H1 (cell line): ENCODE measurements at regions not wholly inside any gene's neighbourhood (a gene's known extent, or its start where the extent isn't known, plus 50 kb on each side); places are given as distances from the start of the nearest gene placed in this dataset.

ENCODE experiments used
- CTCF ChIA-PET: fragments of 300-600 bp; sonication (Branson Sonifier 250); formaldehyde crosslinking; loops from one replicate; lab custom pipeline; 2021; ENCODE audit not compliant: partially characterized antibody; lab: Charles Lee
- POLR2A ChIA-PET: fragments of 300-600 bp; sonication (Branson Sonifier 250); formaldehyde crosslinking; loops from one replicate; lab custom pipeline; 2021; ENCODE audit warnings: inconsistent platforms; ENCODE audit not compliant: partially characterized antibody; lab: Charles Lee
- DNase-seq, 2 experiments: peaks; one replicate each; pipeline versions ENCODE4 v3.0.0 to v3.0.0-alpha.2; 2010 to 2022; ENCODE audit warnings: low spot score in 2 of 2, low read depth in 1 of 2, mixed read lengths in 1 of 2
- FAIRE-seq: peaks from 2 replicates; lab custom pipeline; 2011; peaks lifted over from hg19 to GRCh38; lab: Jason Lieb, UNC
- H2AFZ ChIP-seq: 2 replicates; pipeline ENCODE4 v1.8.1; 2012; ENCODE audit warnings: low read length, inconsistent platforms
- H2AK5ac ChIP-seq: 2 replicates; pipeline ENCODE4 v1.6.1; 2013; ENCODE audit warnings: low read depth, low read length
- H2BK120ac ChIP-seq: replicated peaks from 2 replicates; pipeline ENCODE3; 2013; ENCODE audit warnings: low read depth, low read length, inconsistent platforms
- H2BK12ac ChIP-seq: 2 replicates; pipeline ENCODE4 v1.6.1; 2013; ENCODE audit warnings: low read depth, low read length
- H2BK15ac ChIP-seq: 2 replicates; pipeline ENCODE4 v1.6.1; 2013; ENCODE audit warnings: low read length
- H2BK20ac ChIP-seq: 2 replicates; pipeline ENCODE4 v1.6.1; 2013; ENCODE audit warnings: low read length
- H2BK5ac ChIP-seq: 2 replicates; pipeline ENCODE4 v1.6.1; 2013; ENCODE audit warnings: low read depth, low read length
- H3K14ac ChIP-seq: 2 replicates; pipeline ENCODE4 v1.6.1; 2013; ENCODE audit warnings: inconsistent platforms; ENCODE audit not compliant: insufficient read length
- H3K18ac ChIP-seq: 2 replicates; pipeline ENCODE4 v1.6.1; 2013; ENCODE audit warnings: low read length; ENCODE audit errors: extremely low read depth
- H3K23ac ChIP-seq: 2 replicates; pipeline ENCODE4 v1.6.1; 2013; ENCODE audit warnings: inconsistent platforms; ENCODE audit not compliant: insufficient read length
- H3K23me2 ChIP-seq: 2 replicates; pipeline ENCODE4 v1.6.1; 2013; ENCODE audit warnings: low read depth, low read length
- H3K27ac ChIP-seq: 2 replicates; pipeline ENCODE4 v1.6.1; 2011; ENCODE audit warnings: low read depth, low read length, inconsistent platforms
- H3K27me3 ChIP-seq, 4 experiments: replicated peaks in 1 of 4; 1 replicate in 1 of 4; 2 replicates in 3 of 4; pipeline versions ENCODE4 v1.6.1 to v1.8.1; 2011 to 2013; ENCODE audit warnings: low read length in 3 of 4, mild to moderate bottlenecking in 3 of 4, inconsistent platforms in 2 of 4, mixed read lengths in 2 of 4, moderate library complexity in 1 of 4; ENCODE audit not compliant: control insufficient read depth in 3 of 4, insufficient read depth in 3 of 4; ENCODE audit errors: extremely low read depth in 1 of 4
- H3K36me3 ChIP-seq, 4 experiments: 2 replicates each; pipeline versions ENCODE4 v1.6.1 to v1.8.1; 2011 to 2013; ENCODE audit warnings: mild to moderate bottlenecking in 4 of 4, low read length in 3 of 4, moderate library complexity in 2 of 4, control low read depth in 1 of 4, inconsistent platforms in 1 of 4; ENCODE audit not compliant: insufficient read depth in 4 of 4, control insufficient read depth in 2 of 4
- H3K4ac ChIP-seq: replicated peaks from 2 replicates; pipeline ENCODE3; 2013; ENCODE audit warnings: low read length, low read depth, mixed read lengths, inconsistent platforms; ENCODE audit not compliant: insufficient read length
- H3K4me1 ChIP-seq, 4 experiments: replicated peaks in 1 of 4; 1 replicate in 1 of 4; 2 replicates in 3 of 4; pipeline versions ENCODE4 v1.6.1 to v1.8.1; 2011 to 2013; ENCODE audit warnings: low read length in 3 of 4, inconsistent platforms in 2 of 4, mixed read lengths in 1 of 4; ENCODE audit not compliant: insufficient read depth in 4 of 4, control insufficient read depth in 3 of 4
- H3K4me2 ChIP-seq, 2 experiments: 2 replicates each; pipeline versions ENCODE4 v1.6.1 to v1.8.1; 2011 to 2013; ENCODE audit warnings: low read depth in 2 of 2, low read length in 2 of 2, control low read depth in 1 of 2, inconsistent platforms in 1 of 2, mild to moderate bottlenecking in 1 of 2; ENCODE audit not compliant: insufficient read depth in 1 of 2
- H3K4me3 ChIP-seq, 4 experiments: fragments of 200-600, 300-600 bp in 1 of 4; sonication (generic), shearing (Covaris generic), sonication (Bioruptor Twin) in 1 of 4; 2 replicates each; pipeline versions ENCODE4 v1.5.1 to v1.8.1; 2011 to 2016; ENCODE audit warnings: low read length in 4 of 4, low read depth in 3 of 4, control low read depth in 2 of 4, inconsistent platforms in 2 of 4, mild to moderate bottlenecking in 2 of 4, mixed read lengths in 1 of 4, moderate library complexity in 1 of 4; ENCODE audit not compliant: insufficient read depth in 2 of 4; ENCODE audit errors: extremely low read depth in 1 of 4
- H3K56ac ChIP-seq: replicated peaks from 2 replicates; pipeline ENCODE3; 2013; ENCODE audit warnings: low read depth, mild to moderate bottlenecking, mixed read lengths, low read length, inconsistent platforms; ENCODE audit not compliant: insufficient read length
- H3K79me1 ChIP-seq: 2 replicates; pipeline ENCODE4 v1.6.1; 2013; ENCODE audit warnings: low read depth, low read length, control low read depth
- H3K79me2 ChIP-seq, 2 experiments: 2 replicates each; pipeline versions ENCODE4 v1.6.1 to v1.8.1; 2012 to 2013; ENCODE audit warnings: low read length in 2 of 2, mild to moderate bottlenecking in 2 of 2, inconsistent platforms in 1 of 2; ENCODE audit not compliant: insufficient read depth in 2 of 2, control insufficient read depth in 1 of 2
- H3K9ac ChIP-seq, 4 experiments: replicated peaks in 1 of 4; 1 replicate in 1 of 4; 2 replicates in 3 of 4; pipeline versions ENCODE4 v1.6.1 to v1.8.1; 2011 to 2013; ENCODE audit warnings: low read depth in 3 of 4, low read length in 3 of 4, control low read depth in 2 of 4, mild to moderate bottlenecking in 2 of 4, moderate library complexity in 2 of 4, inconsistent platforms in 1 of 4; ENCODE audit errors: extremely low read depth in 1 of 4
- H3K9me3 ChIP-seq, 2 experiments: 2 replicates each; pipeline versions ENCODE4 v1.6.1 to v1.8.1; 2012 to 2013; ENCODE audit warnings: mild to moderate bottlenecking in 2 of 2, moderate library complexity in 2 of 2, control low read depth in 1 of 2, inconsistent platforms in 1 of 2, low read depth in 1 of 2, low read length in 1 of 2, mixed read lengths in 1 of 2; ENCODE audit not compliant: insufficient read depth in 2 of 2
- H4K20me1 ChIP-seq, 2 experiments: replicated peaks in 1 of 2; 2 replicates each; pipeline versions ENCODE3 to v1.8.1; 2011 to 2013; ENCODE audit warnings: inconsistent platforms in 2 of 2, low read length in 2 of 2, mild to moderate bottlenecking in 1 of 2; ENCODE audit not compliant: insufficient read depth in 2 of 2, control insufficient read depth in 1 of 2
- H4K5ac ChIP-seq: 2 replicates; pipeline ENCODE4 v1.6.1; 2013; ENCODE audit warnings: low read length, low read depth, mixed read lengths, inconsistent platforms; ENCODE audit not compliant: insufficient read length
- H4K8ac ChIP-seq: 2 replicates; pipeline ENCODE4 v1.8.0; 2013; ENCODE audit warnings: mild to moderate bottlenecking, moderate library complexity, low read length, inconsistent platforms; ENCODE audit not compliant: insufficient read depth; ENCODE audit errors: extremely low read depth
- H4K91ac ChIP-seq: replicated peaks from 2 replicates; pipeline ENCODE3; 2013; ENCODE audit warnings: low read length, mixed read lengths, inconsistent platforms; ENCODE audit not compliant: insufficient read length
- ATF2 ChIP-seq: IDR thresholded peaks from 2 replicates; pipeline ENCODE4 v1.6.1; 2012; ENCODE audit warnings: low read length, inconsistent platforms
- BACH1 ChIP-seq: IDR thresholded peaks from 2 replicates; pipeline ENCODE4 v1.6.1; 2012; ENCODE audit warnings: low read length, improper control_type of control experiment
- BCL11A ChIP-seq, 2 experiments: IDR thresholded peaks; one replicate each; pipeline ENCODE4 v1.6.1; 2011; ENCODE audit warnings: low read depth in 2 of 2, low read length in 2 of 2, mild to moderate bottlenecking in 2 of 2
- CEBPB ChIP-seq: IDR thresholded peaks from 2 replicates; pipeline ENCODE4 v1.6.1; 2012; ENCODE audit warnings: low read depth, low read length
- CREB1 ChIP-seq: IDR thresholded peaks from 2 replicates; pipeline ENCODE4 v1.6.1; 2012; ENCODE audit warnings: inconsistent platforms
- CTBP2 ChIP-seq: IDR thresholded peaks from 2 replicates; pipeline ENCODE4 v1.7.0; 2011; ENCODE audit warnings: borderline replicate concordance, mild to moderate bottlenecking, moderate library complexity, mixed read lengths, low read length; ENCODE audit not compliant: insufficient read depth, insufficient read length
- EP300 ChIP-seq, 2 experiments: IDR thresholded peaks; 1 replicate in 1 of 2; 2 replicates in 1 of 2; pipeline ENCODE4 v1.6.1; 2011 to 2012; ENCODE audit warnings: low read depth in 2 of 2, low read length in 2 of 2, mild to moderate bottlenecking in 2 of 2, borderline replicate concordance in 1 of 2, inconsistent platforms in 1 of 2, moderate library complexity in 1 of 2
- KDM1A ChIP-seq: fragments of 200-600, 300-600 bp; sonication (generic); IDR thresholded peaks from 2 replicates; pipeline ENCODE4 v1.7.1; 2016; ENCODE audit warnings: mild to moderate bottlenecking, low read length, borderline replicate concordance
- POLR2AphosphoS5 ChIP-seq: IDR thresholded peaks from 2 replicates; pipeline ENCODE4 v1.6.1; 2011; ENCODE audit warnings: low read depth, low read length
- POU5F1 ChIP-seq: IDR thresholded peaks from 2 replicates; pipeline ENCODE4 v1.6.1; 2011; ENCODE audit warnings: low read depth, mild to moderate bottlenecking, low read length, moderate library complexity
- RBBP5 ChIP-seq: IDR thresholded peaks from 2 replicates; pipeline ENCODE4 v1.7.1; 2012; ENCODE audit warnings: low read depth, mild to moderate bottlenecking, inconsistent platforms, low read length, moderate library complexity, borderline replicate concordance
- RXRA ChIP-seq: IDR thresholded peaks from 2 replicates; pipeline ENCODE4 v1.6.1; 2011; ENCODE audit warnings: low read depth, mild to moderate bottlenecking, low read length, moderate library complexity; ENCODE audit not compliant: insufficient read depth
- SAP30 ChIP-seq: fragments of 300-600 bp; sonication (generic); IDR thresholded peaks from 2 replicates; pipeline ENCODE4 v1.7.1; 2012; ENCODE audit warnings: low read length, moderate library complexity, mild to moderate bottlenecking, inconsistent platforms; ENCODE audit not compliant: insufficient read depth, insufficient replicate concordance
- SIN3A ChIP-seq, 2 experiments: IDR thresholded peaks in 1 of 2; conservative IDR thresholded peaks in 1 of 2; 2 replicates each; pipeline ENCODE4 v1.6.1; 2011 to 2012; ENCODE audit warnings: low read length in 2 of 2, improper control_type of control experiment in 1 of 2, low read depth in 1 of 2, mild to moderate bottlenecking in 1 of 2
- TCF12 ChIP-seq: IDR thresholded peaks from 2 replicates; pipeline ENCODE4 v1.6.1; 2011; ENCODE audit warnings: low read depth, mild to moderate bottlenecking, low read length

- H2BK120ac ChIP-seq, result no peak overlapping the region
- H3K56ac ChIP-seq, result no peak overlapping the region
- H3K18ac ChIP-seq, result no peak overlapping the region
- no peaks in the 10 kb centered on the region for H3K79me2 ChIP-seq
- H3K9me3 ChIP-seq, result no peaks in the 10 kb centered on the region
- no peak overlapping the region for H3K27ac ChIP-seq
- no peak overlapping the region for H4K8ac ChIP-seq
- H3K4me3 ChIP-seq, result no peak overlapping the region
- FAIRE-seq (no peak), DNase-seq (no peak)
- H3K14ac ChIP-seq, result no peak overlapping the region
- H2BK12ac ChIP-seq, result no peak overlapping the region
- no peaks in the 10 kb centered on the region for H3K4me1 ChIP-seq
- no peak overlapping the region for H2BK15ac ChIP-seq
- H4K91ac ChIP-seq, result no peak overlapping the region
- H4K5ac ChIP-seq, result no peak overlapping the region
- no peaks in the 10 kb centered on the region for H3K27me3 ChIP-seq
- H4K20me1 ChIP-seq, result no peaks in the 10 kb centered on the region
- H3K4me2 ChIP-seq, result no peak overlapping the region
- no peak overlapping the region for H3K23ac ChIP-seq
- no peaks in the 10 kb centered on the region for H3K23me2 ChIP-seq
- no peaks in the 10 kb centered on the region for H3K36me3 ChIP-seq
- ChIA-PET POLR2A (no interaction called here), CTCF (no interaction called here)
- no peak overlapping the region for H2AFZ ChIP-seq
- H2BK5ac ChIP-seq, result no peak overlapping the region
- H3K9ac ChIP-seq, result no peak overlapping the region
- no peak overlapping the region for H3K4ac ChIP-seq
- no peak overlapping the region for H2AK5ac ChIP-seq
- no peaks in the 10 kb centered on the region for H3K79me1 ChIP-seq
- TF ChIP-seq BCL11A (IDR thresholded peaks at IDR 0.05; ENCODE audit: low read depth in 2 of 2, low read length in 2 of 2) (no peak), RXRA (no peak), CTBP2 (no peak), CEBPB (no peak), TCF12 (no peak), RBBP5 (no peak), POLR2AphosphoS5 (no peak), ATF2 (no peak), POU5F1 (no peak), KDM1A (no peak), BACH1 (no peak), EP300 (IDR thresholded peaks at IDR 0.05; ENCODE audit: borderline replicate concordance in 1 of 2, low read depth in 2 of 2, low read length in 2 of 2) (no peak), SIN3A (conservative IDR thresholded peaks at IDR 0.05 in 1 of 2, IDR thresholded peaks at IDR 0.05 in 1 of 2; ENCODE audit: low read depth in 1 of 2, low read length in 2 of 2) (no peak), CREB1 (no peak), SAP30 (no peak)
- H2BK20ac ChIP-seq, result no peak overlapping the region
These were observed 572.1 kb upstream of the IGFBP7 start for GRCh38 chr4:57682275-57682674.
